Sigmoid colon (tissue), 6 donors: ENCODE measurements at regions not wholly inside any gene's neighbourhood (a gene's known extent, or its start where the extent isn't known, plus 50 kb on each side); places are given as distances from the start of the nearest gene placed in this dataset.

Experiments used
- DNase-seq: peaks from one replicate; pipeline ENCODE4 v3.0.0-alpha.2; 2019
- H3K27ac ChIP-seq, 4 donors: fragments of 200-600 bp; sonication (generic); one replicate each; pipeline ENCODE4 v1.5.1; 2016 to 2019; ENCODE audit warnings: mild to moderate bottlenecking in 1 of 4
- H3K27me3 ChIP-seq, 3 donors: fragments of 200-600 bp; sonication (generic); one replicate each; pipeline ENCODE4 v1.5.1; 2019; ENCODE audit warnings: mild to moderate bottlenecking in 1 of 3
- H3K36me3 ChIP-seq, 4 donors: fragments of 200-600 bp; sonication (generic); one replicate each; pipeline ENCODE4 v1.5.1; 2016 to 2019
- H3K4me1 ChIP-seq, 4 donors: fragments of 200-600 bp; sonication (generic); one replicate each; pipeline ENCODE4 v1.5.1; 2017 to 2019
- H3K4me3 ChIP-seq, 4 donors: fragments of 200-600 bp; sonication (generic); one replicate each; pipeline ENCODE4 v1.5.1; 2017 to 2019; ENCODE audit warnings: mild to moderate bottlenecking in 2 of 4, moderate library complexity in 1 of 4
- H3K9me3 ChIP-seq, 4 donors: fragments of 200-600 bp in 3 of 4; sonication (generic) in 3 of 4; one replicate each; pipeline versions ENCODE4 v1.5.1 to v1.6.1; 2013 to 2019
- EP300 ChIP-seq, 4 donors: sonication (generic); formaldehyde crosslinking; IDR thresholded peaks; one replicate each; pipeline ENCODE4 v1.6.1; 2017; ENCODE audit warnings: antibody characterized with exemption in 4 of 4
- POLR2A ChIP-seq, 2 donors: fragments of 450-650 bp; IDR thresholded peaks; one replicate each; pipeline ENCODE4 v1.6.1; 2016; ENCODE audit warnings: antibody characterized with exemption in 2 of 2, mild to moderate bottlenecking in 2 of 2, moderate library complexity in 2 of 2
- POLR2AphosphoS5 ChIP-seq, 4 donors: sonication (generic); formaldehyde crosslinking; IDR thresholded peaks; one replicate each; pipeline ENCODE4 v1.6.1; 2017; ENCODE audit warnings: antibody characterized with exemption in 4 of 4
- WGBS, 2 donors: extraction: QIAGEN DNeasy Blood & Tissue Kit; methylation state at CpG; one replicate each; pipeline ENCODE4 v1.1.7; 2013; 5-methylcytosine and 5-hydroxymethylcytosine counted together
- intact Hi-C: fragments of 100-400 bp; cut with DNase I; formaldehyde crosslinking; loops from one replicate; pipeline ENCODE4 v1.15.1; 2023
- TF ChIP-seq, protein P1 (sequence below), 4 experiments: fragments of 450-650 bp in 3 of 4; fragments of 200-600 bp in 1 of 4; IDR thresholded peaks; one replicate each; pipeline ENCODE4 v1.5.1; 2016 to 2019; ENCODE audit warnings: antibody characterized with exemption in 4 of 4, mild to moderate bottlenecking in 3 of 4, moderate library complexity in 2 of 4
- donor health status: healthy with polysubstance abuse.
- donor health status: healthy.

DNA sequence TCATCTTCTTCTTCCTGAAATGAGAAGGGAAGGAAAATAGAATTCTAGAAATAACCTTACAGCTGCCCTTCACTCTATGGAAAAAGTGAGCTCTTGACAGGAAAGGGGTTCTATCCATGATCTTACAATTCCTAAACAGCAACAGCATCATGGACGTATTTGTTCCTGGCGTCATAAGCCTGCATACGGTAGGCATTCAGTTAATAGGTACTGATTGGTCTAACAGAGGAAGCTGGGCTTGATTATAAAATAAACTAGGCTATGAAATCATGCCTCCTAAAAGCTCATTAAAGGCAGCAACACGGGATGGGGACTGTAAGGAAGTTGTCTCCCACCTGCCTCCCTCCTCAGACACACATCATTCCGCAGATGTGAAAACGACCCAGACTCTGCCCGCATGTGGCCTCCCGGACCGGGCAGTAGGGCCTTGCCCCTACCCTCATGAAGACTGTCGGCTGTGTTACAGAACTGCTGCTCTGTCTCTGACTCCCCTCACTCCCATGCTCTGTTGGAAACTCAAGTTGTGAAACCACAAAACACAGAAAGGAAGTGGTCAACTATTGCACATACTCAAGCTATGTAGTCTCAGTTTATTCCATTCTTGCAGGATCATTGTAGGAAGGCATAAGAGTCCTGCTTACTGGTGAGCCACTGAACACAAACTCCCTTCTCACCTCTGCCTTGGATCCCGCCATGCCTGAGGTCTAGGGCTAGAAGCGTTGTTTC, 129.8 kb downstream of the DLEU7 start:
- H3K4me1 ChIP-seq = no peaks in the 10 kb centered on the region
- no peak overlapping the region for H3K4me3 ChIP-seq
- H3K9me3 ChIP-seq = no peaks in the 10 kb centered on the region
- no peaks in the 10 kb centered on the region for H3K27me3 ChIP-seq
- TF ChIP-seq, protein P1, sequence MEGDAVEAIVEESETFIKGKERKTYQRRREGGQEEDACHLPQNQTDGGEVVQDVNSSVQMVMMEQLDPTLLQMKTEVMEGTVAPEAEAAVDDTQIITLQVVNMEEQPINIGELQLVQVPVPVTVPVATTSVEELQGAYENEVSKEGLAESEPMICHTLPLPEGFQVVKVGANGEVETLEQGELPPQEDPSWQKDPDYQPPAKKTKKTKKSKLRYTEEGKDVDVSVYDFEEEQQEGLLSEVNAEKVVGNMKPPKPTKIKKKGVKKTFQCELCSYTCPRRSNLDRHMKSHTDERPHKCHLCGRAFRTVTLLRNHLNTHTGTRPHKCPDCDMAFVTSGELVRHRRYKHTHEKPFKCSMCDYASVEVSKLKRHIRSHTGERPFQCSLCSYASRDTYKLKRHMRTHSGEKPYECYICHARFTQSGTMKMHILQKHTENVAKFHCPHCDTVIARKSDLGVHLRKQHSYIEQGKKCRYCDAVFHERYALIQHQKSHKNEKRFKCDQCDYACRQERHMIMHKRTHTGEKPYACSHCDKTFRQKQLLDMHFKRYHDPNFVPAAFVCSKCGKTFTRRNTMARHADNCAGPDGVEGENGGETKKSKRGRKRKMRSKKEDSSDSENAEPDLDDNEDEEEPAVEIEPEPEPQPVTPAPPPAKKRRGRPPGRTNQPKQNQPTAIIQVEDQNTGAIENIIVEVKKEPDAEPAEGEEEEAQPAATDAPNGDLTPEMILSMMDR (IDR thresholded peaks at IDR 0.05) = no peak
- TF ChIP-seq EP300 (IDR thresholded peaks at IDR 0.05) (no peak), POLR2AphosphoS5 (IDR thresholded peaks at IDR 0.05) (peak in 2 of 4 donors; percentile 22 to 42)
- WGBS, 2 donors = 42 to 78% methylated on average over 12 of the region's 12 CpGs
- intact Hi-C loops = no loop called here
- DNase-seq = no peak
- H3K36me3 ChIP-seq = no peaks in the 10 kb centered on the region
- H3K27ac ChIP-seq = peak overlapping the region in 2 of 4 donors; percentile 11 to 30

DNA sequence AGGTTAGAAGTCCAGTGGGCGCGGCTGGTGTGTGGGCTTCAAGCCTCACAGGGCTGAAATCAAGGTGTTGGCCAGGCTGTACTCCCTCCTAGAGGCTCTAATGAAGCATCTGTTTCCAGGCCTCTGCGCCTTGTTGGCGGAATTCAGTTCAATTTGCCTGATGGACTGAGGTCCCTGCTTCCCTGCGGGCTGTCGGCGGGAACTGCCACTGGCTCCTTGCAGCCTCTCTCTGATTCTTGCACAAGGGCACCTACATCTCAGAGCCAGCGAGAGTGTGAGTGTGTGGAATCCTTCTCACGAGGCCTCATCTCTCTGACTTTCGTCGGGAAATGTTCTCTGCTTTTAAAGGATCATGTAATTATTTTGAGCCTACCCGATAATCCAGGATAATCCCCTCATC, 128.6 kb downstream of the DLEU7 start:
- 94 to 97% methylated on average over 12 of the region's 12 CpGs for WGBS, 2 donors
- Histone ChIP-seq H3K27ac (no peak overlapping the region), H3K4me1 (no peaks in the 10 kb centered on the region), H3K27me3 (no peaks in the 10 kb centered on the region), H3K9me3 (no peaks in the 10 kb centered on the region), H3K4me3 (no peak overlapping the region), H3K36me3 (no peaks in the 10 kb centered on the region)
- intact Hi-C loops = no loop called here
- DNase-seq = no peak
- TF ChIP-seq POLR2AphosphoS5 (IDR thresholded peaks at IDR 0.05) (no peak), EP300 (IDR thresholded peaks at IDR 0.05) (no peak), POLR2A (IDR thresholded peaks at IDR 0.05) (no peak)
- TF ChIP-seq, protein P1 (IDR thresholded peaks at IDR 0.05) = no peak

DNA sequence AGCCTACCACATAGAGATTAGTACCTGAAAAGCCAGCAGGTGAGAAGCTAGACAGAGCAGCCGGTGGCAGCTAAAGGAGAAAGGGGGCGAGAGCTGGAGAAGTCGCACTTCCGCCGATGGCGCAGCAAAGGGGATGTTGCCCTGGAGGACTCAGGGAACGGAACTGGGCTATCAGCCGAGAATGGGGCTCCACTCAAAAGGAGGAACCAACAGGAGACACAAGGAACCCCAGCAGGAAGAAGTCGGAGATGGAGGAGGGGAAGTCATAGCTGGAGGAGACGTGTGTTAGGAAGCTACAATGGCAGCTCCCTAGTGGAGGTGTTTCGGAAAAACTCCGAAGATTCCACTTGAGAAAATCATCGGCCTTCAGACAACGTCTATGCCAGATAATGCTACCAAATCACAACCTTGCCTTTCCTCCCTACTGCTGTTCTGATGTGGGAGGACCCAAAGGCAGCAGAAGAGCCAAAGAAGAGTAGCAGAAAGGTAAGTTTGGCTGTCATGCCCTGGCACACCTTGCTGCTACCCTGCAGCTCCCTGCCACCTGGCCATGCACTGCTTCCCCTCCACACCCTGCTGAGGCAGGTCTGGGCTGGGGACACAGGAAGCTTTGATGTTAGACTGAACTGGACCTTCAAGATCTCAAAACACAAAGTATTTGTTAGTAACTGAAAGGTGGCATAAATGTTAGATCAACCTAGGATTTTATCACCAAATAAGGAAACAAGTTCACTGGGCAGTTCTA, 127.9 kb downstream of the DLEU7 start:
- Histone ChIP-seq H3K9me3 (no peaks in the 10 kb centered on the region), H3K27ac (no peak overlapping the region), H3K4me3 (no peak overlapping the region), H3K36me3 (no peaks in the 10 kb centered on the region), H3K4me1 (no peaks in the 10 kb centered on the region), H3K27me3 (no peaks in the 10 kb centered on the region)
- TF ChIP-seq, protein P1 (IDR thresholded peaks at IDR 0.05) = no peak
- TF ChIP-seq POLR2A (IDR thresholded peaks at IDR 0.05) (no peak), POLR2AphosphoS5 (IDR thresholded peaks at IDR 0.05) (peak in 1 of 4 donors; percentile 21), EP300 (IDR thresholded peaks at IDR 0.05) (no peak)
- peak; percentile 81 for DNase-seq
- 89 to 95% methylated on average over 14 of the region's 14 CpGs for WGBS, 2 donors
- intact Hi-C loops = no loop called here

DNA sequence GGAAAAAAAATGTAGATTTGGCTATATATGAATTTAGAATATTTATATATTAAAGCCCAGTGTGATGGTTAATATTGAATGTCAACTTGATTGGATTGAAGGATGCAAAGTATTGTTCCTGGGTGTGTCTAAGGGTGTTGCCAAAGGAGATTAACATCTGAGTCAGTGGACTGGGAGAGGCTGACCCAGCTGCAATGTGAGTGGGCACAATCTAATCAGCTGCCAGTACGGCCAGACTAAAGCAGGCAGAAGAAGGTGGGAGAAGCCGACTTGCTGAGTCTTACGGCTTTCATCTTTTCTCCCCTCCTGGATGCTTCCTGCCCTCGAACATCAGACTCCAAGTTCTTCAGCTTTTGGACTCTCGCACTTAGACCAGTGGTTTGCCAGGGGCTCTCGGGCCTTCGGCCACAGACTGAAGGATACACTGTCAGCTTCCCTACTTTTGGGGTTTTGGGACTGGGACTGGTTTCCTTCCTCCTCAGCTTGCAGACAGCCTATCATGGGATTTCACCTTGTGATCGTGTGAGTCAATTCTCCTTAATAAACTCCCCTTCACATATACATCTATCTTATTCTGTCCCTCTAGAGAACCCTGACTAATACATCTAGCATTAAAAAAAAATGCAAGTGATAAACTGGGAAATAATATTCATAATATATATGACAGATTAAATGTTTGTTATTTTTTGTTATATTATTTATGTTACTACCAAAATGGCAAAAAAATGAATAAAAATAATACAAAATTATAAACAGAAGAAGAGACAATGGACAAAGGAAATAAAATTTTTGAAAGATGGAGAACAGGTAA, 122.4 kb downstream of the DLEU7 start:
- DNase-seq = no peak
- Histone ChIP-seq H3K27me3 (no peaks in the 10 kb centered on the region), H3K27ac (no peak overlapping the region), H3K9me3 (no peaks in the 10 kb centered on the region), H3K4me3 (no peak overlapping the region), H3K36me3 (no peaks in the 10 kb centered on the region), H3K4me1 (no peaks in the 10 kb centered on the region)
- TF ChIP-seq EP300 (IDR thresholded peaks at IDR 0.05) = no peak
- no peak for TF ChIP-seq POLR2A (IDR thresholded peaks at IDR 0.05)
- no peak for TF ChIP-seq POLR2AphosphoS5 (IDR thresholded peaks at IDR 0.05)
- TF ChIP-seq, protein P1 (IDR thresholded peaks at IDR 0.05) = no peak
- intact Hi-C loops = no loop called here
- WGBS, 2 donors = 91 to 93% methylated on average over 8 of the region's 8 CpGs
